Endothelial cell of umbilical vein (primary cell): ENCODE measurements at regions not wholly inside any gene's neighbourhood (a gene's known extent, or its start where the extent isn't known, plus 50 kb on each side); places are given as distances from the start of the nearest gene placed in this dataset.

Source experiments
- CTCF ChIP-seq, 2 donors: IDR thresholded peaks; 1 replicate in 1 of 2; 2 replicates in 1 of 2; pipeline ENCODE4 v1.5.1; 2011; ENCODE audit warnings: low read length in 2 of 2, mild to moderate bottlenecking in 2 of 2, moderate library complexity in 2 of 2, control low read depth in 1 of 2, inconsistent platforms in 1 of 2, low read depth in 1 of 2; ENCODE audit not compliant: insufficient read depth in 1 of 2; ENCODE audit errors: extremely low read depth in 1 of 2
- POLR2A ChIP-seq: IDR thresholded peaks from 2 replicates; pipeline ENCODE4 v1.6.1; 2012; ENCODE audit warnings: low read depth, mild to moderate bottlenecking, control low read depth, low read length
- POLR2AphosphoS5 ChIP-seq: IDR thresholded peaks from 2 replicates; pipeline ENCODE4 v1.6.1; 2012; ENCODE audit warnings: low read depth, mild to moderate bottlenecking, control low read depth, low read length, moderate library complexity; ENCODE audit not compliant: insufficient read depth

GRCh38 chr11:115566180-115566764 is 62.1 kb upstream of the CADM1 start:
- TF ChIP-seq CTCF (IDR thresholded peaks at IDR 0.05; ENCODE audit: extremely low read depth in 1 of 2, insufficient read depth in 1 of 2, low read depth in 1 of 2, low read length in 2 of 2): no peak
- TF ChIP-seq POLR2A: no peak
- no peak for TF ChIP-seq POLR2AphosphoS5
